ENCODE measurements at regions not wholly inside any gene's neighbourhood (a gene's known extent, or its start where the extent isn't known, plus 50 kb on each side); places are given as distances from the start of the nearest gene placed in this dataset.
A peak's percentile ranks its signal among the peaks of the same experiment; 100 is the strongest.

- TF ChIP-seq ZNF425 (CRISPR knock-in tag; conservative IDR thresholded peaks at IDR 0.05): no peak
These were observed 128.3 kb downstream of the BOD1 start (continued) for GRCh38 chr5:173488144-173488543.

DNA sequence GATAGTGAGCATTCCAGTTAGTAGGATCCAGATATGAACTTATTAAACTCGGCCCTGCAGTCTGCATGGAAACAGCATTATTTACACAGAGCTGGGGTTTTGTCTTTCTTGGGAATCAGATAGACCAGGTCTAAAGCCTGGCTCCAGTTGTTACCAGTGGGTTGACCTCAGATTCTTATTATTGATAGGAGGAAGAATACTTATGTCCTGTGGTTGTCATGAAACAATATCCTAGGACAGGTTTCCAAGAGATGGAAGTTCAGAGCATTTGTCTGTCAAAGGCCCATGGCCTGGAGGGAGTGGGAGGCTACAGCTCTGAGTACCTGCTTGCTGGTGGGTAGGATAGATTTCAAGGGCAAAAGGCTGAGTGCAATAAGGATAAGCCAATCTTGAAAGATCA, 129.2 kb downstream of the BOD1 start:
- Mint-ChIP-seq H3K36me3 (no peaks in the 10 kb centered on the region), H3K4me3 (no peak overlapping the region), H3K27me3 (ENCODE audit: low read depth) (no peaks in the 10 kb centered on the region; the same call in 1 of the 2 replicates), H3K27ac (no peak overlapping the region), H3K4me1 (0 out of 2 replicates have a peak, but pooled peaks cover 3% of the 10 kb centered on the region), H3K9me3 (no peaks in the 10 kb centered on the region)
- ChIA-PET CTCF (interaction anchor here (0.7 kb wide), 1 partner anchor 16 kb away, joined by 4 read pairs; no protein-coding TSS in a partner anchor), POLR2A (no interaction called here)
- DNase-seq (ENCODE audit: low spot score) (no peak), ATAC-seq (no peak)
- TF ChIP-seq FOXK1 (CRISPR knock-in tag; IDR thresholded peaks at IDR 0.05) (no peak), MXD4 (CRISPR knock-in tag; IDR thresholded peaks at IDR 0.05; ENCODE audit: borderline replicate concordance) (no peak), KAT7 (CRISPR knock-in tag; IDR thresholded peaks at IDR 0.05; ENCODE audit: borderline replicate concordance) (no peak), SMAD4 (CRISPR knock-in tag; IDR thresholded peaks at IDR 0.05) (no peak), ATF1 (CRISPR knock-in tag; IDR thresholded peaks at IDR 0.05) (no peak), MYBL2 (CRISPR knock-in tag; IDR thresholded peaks at IDR 0.05) (no peak), GRHL2 (CRISPR knock-in tag; IDR thresholded peaks at IDR 0.05; ENCODE audit: insufficient replicate concordance, severe bottlenecking) (no peak)
- TF ChIP-seq, protein P1, sequence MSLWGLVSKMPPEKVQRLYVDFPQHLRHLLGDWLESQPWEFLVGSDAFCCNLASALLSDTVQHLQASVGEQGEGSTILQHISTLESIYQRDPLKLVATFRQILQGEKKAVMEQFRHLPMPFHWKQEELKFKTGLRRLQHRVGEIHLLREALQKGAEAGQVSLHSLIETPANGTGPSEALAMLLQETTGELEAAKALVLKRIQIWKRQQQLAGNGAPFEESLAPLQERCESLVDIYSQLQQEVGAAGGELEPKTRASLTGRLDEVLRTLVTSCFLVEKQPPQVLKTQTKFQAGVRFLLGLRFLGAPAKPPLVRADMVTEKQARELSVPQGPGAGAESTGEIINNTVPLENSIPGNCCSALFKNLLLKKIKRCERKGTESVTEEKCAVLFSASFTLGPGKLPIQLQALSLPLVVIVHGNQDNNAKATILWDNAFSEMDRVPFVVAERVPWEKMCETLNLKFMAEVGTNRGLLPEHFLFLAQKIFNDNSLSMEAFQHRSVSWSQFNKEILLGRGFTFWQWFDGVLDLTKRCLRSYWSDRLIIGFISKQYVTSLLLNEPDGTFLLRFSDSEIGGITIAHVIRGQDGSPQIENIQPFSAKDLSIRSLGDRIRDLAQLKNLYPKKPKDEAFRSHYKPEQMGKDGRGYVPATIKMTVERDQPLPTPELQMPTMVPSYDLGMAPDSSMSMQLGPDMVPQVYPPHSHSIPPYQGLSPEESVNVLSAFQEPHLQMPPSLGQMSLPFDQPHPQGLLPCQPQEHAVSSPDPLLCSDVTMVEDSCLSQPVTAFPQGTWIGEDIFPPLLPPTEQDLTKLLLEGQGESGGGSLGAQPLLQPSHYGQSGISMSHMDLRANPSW (CRISPR knock-in tag; conservative IDR thresholded peaks at IDR 0.05; ENCODE audit: low read depth): no peak

DNA sequence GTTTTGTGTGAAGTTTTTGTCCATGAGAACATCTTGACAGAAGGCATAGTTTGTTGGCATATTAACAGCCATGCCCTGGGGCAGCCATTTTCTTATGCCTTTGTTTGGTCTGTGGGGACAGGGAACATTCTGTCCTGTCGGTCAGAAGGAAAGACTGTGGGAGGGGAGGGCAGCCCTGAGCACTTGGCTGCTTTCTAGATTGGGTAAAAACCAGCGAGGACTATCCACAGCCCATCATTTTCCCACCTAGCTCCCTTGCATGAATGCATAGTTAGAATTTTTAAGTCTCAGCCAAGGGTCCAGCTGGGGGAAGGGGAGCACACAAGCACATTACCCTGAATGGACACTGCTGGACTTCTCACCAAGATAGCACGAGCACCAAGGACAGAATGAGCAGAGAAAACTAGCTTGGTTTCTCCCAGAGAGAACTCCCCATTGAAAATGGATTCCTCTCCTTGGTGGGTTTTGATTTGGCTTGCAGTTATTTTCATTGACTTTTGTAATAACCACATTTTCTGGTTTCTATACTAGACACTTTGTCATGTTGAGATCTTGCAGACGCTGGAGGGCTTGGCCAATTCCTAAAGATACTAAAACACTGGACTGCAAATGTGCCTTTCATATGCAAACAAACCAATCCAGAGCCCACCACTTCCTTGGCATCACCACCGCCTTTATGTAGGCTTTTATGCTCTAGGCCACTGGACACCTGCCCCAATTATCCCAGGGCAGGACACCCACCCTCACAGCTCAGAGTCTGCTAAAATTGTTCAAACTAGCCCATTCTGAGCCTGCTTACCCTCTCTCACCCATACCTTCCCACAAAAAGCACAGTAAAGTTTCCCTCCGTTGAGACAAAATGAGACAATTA, 129.9 kb downstream of the BOD1 start:
- no peaks in the 10 kb centered on the region for H3K9me3 Mint-ChIP-seq
- ATAC-seq (no peak), DNase-seq (ENCODE audit: low spot score) (no peak)
- 0 out of 2 replicates have a peak, but pooled peaks cover 3% of the 10 kb centered on the region for H3K4me1 Mint-ChIP-seq
- TF ChIP-seq ZNF671 (CRISPR knock-in tag; IDR thresholded peaks at IDR 0.05): no peak
- no peak for TF ChIP-seq GTF2I (CRISPR knock-in tag; conservative IDR thresholded peaks at IDR 0.05)
- no peak for TF ChIP-seq ZNF263 (CRISPR knock-in tag; IDR thresholded peaks at IDR 0.05; ENCODE audit: low read depth)
- no peak for TF ChIP-seq ZNF317 (CRISPR knock-in tag; IDR thresholded peaks at IDR 0.05; ENCODE audit: borderline replicate concordance, low read depth)
- no peaks in the 10 kb centered on the region for H3K36me3 Mint-ChIP-seq
- no peak overlapping the region for H3K4me3 Mint-ChIP-seq
- ChIA-PET POLR2A (no interaction called here), CTCF (no interaction called here)
- H3K27ac Mint-ChIP-seq: no peak overlapping the region
- H3K27me3 Mint-ChIP-seq (ENCODE audit: low read depth): no peaks in the 10 kb centered on the region

GRCh38 chr5:173484569-173484968, 131.9 kb downstream of the BOD1 start:
- Mint-ChIP-seq H3K4me1 (0 out of 2 replicates have a peak, but pooled peaks cover 3% of the 10 kb centered on the region), H3K27ac (no peak overlapping the region), H3K27me3 (ENCODE audit: low read depth) (peaks cover 4% of the 10 kb centered on the region; the same call in 1 of the 2 replicates), H3K36me3 (no peaks in the 10 kb centered on the region), H3K4me3 (no peak overlapping the region), H3K9me3 (no peaks in the 10 kb centered on the region)
- ChIA-PET CTCF (interaction anchor here (0.7 kb wide), 1 partner anchor 9 kb away, joined by 3 read pairs; no protein-coding TSS in a partner anchor), POLR2A (no interaction called here)
- ATAC-seq (peak; percentile 48; the same call in 1 of the 2 replicates), DNase-seq (ENCODE audit: low spot score) (no peak)
- TF ChIP-seq CTCF (IDR thresholded peaks at IDR 0.05) (no peak), ZNF138 (CRISPR knock-in tag; conservative IDR thresholded peaks at IDR 0.05) (no peak), JUN (CRISPR knock-in tag; IDR thresholded peaks at IDR 0.05) (no peak), OVOL2 (CRISPR knock-in tag; IDR thresholded peaks at IDR 0.05; ENCODE audit: borderline replicate concordance) (no peak)
- TF ChIP-seq, protein P2, sequence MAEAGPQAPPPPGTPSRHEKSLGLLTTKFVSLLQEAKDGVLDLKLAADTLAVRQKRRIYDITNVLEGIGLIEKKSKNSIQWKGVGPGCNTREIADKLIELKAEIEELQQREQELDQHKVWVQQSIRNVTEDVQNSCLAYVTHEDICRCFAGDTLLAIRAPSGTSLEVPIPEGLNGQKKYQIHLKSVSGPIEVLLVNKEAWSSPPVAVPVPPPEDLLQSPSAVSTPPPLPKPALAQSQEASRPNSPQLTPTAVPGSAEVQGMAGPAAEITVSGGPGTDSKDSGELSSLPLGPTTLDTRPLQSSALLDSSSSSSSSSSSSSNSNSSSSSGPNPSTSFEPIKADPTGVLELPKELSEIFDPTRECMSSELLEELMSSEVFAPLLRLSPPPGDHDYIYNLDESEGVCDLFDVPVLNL (CRISPR knock-in tag; IDR thresholded peaks at IDR 0.05; ENCODE audit: borderline replicate concordance, low read depth): no peak
- TF ChIP-seq, protein P1 (CRISPR knock-in tag; conservative IDR thresholded peaks at IDR 0.05; ENCODE audit: low read depth): no peak

Data from WTC11 (cell line).